ENCODE measurements at regions not wholly inside any gene's neighbourhood (a gene's known extent, or its start where the extent isn't known, plus 50 kb on each side); places are given as distances from the start of the nearest gene placed in this dataset.

GRCh38 chr6:138716971-138717665, 56.5 kb upstream of the CCDC28A start:
- no peak for DNase-seq

GRCh38 chr6:138719011-138719635, 54.4 kb upstream of the CCDC28A start:
- DNase-seq: peak; percentile 25

- DNase-seq: peak; percentile 38
These were observed 53.8 kb upstream of the CCDC28A start for GRCh38 chr6:138719744-138720143.

GRCh38 chr6:138722425-138723371, 50.9 kb upstream of the CCDC28A start:
- DNase-seq: peak; percentile 28
